Brain microvascular endothelial cell (primary cell): ENCODE measurements at regions not wholly inside any gene's neighbourhood (a gene's known extent, or its start where the extent isn't known, plus 50 kb on each side); places are given as distances from the start of the nearest gene placed in this dataset.
"Not testable (repeated sequence)": the region's sequence is repeated elsewhere in the genome, so short reads cannot be mapped to it uniquely, and the experiment has no call there.

Source experiments
- DNase-seq: peaks from one replicate; pipeline ENCODE4 v3.0.0-alpha.2; 2020
- H3K27ac ChIP-seq: fragments of 250-450 bp; sonication (Bioruptor Pico); 2 replicates; pipeline ENCODE4 v1.5.1; 2020; ENCODE audit warnings: mild to moderate bottlenecking, moderate library complexity
- H3K27me3 ChIP-seq: fragments of 250-450 bp; sonication (Bioruptor Pico); replicated peaks from 2 replicates; pipeline ENCODE4 v1.5.1; 2020; ENCODE audit warnings: mild to moderate bottlenecking
- H3K36me3 ChIP-seq: fragments of 250-450 bp; sonication (Bioruptor Pico); replicated peaks from 2 replicates; pipeline ENCODE4 v1.5.1; 2020; ENCODE audit warnings: mild to moderate bottlenecking
- H3K4me3 ChIP-seq: 2 replicates; pipeline ENCODE4 v1.5.1; 2011; ENCODE audit warnings: low read depth, mild to moderate bottlenecking, control low read depth, low read length, moderate library complexity
- CTCF ChIP-seq: IDR thresholded peaks from 2 replicates; pipeline ENCODE4 v1.5.1; 2011; ENCODE audit warnings: low read depth, mild to moderate bottlenecking, moderate library complexity, low read length, control low read depth, inconsistent platforms; ENCODE audit errors: missing control alignments
- in situ Hi-C: cut with HindIII; loops from 2 replicates; pipeline ENCODE4 v1.10.0; 2017; ENCODE audit warnings: low sequenced_read_pairs, low pct_ligation_motif_present

GRCh38 chr6:81878479-81878878, 126.0 kb upstream of the TENT5A start:
- Histone ChIP-seq H3K27me3 (no peaks in the 10 kb centered on the region), H3K36me3 (no peaks in the 10 kb centered on the region), H3K4me3 (no peak overlapping the region), H3K27ac (no peak overlapping the region)
- DNase-seq = no peak
- in situ Hi-C loops = no loop called here
- TF ChIP-seq CTCF = no peak

GRCh38 chr6:81876971-81877370, 124.5 kb upstream of the TENT5A start:
- Histone ChIP-seq H3K27ac (no peak overlapping the region), H3K36me3 (no peaks in the 10 kb centered on the region), H3K4me3 (no peak overlapping the region), H3K27me3 (no peaks in the 10 kb centered on the region)
- no peak for DNase-seq
- in situ Hi-C loops = no loop called here
- no peak for TF ChIP-seq CTCF

- H3K27ac ChIP-seq = no peak overlapping the region
- in situ Hi-C loops = no loop called here
- H3K27me3 ChIP-seq = no peaks in the 10 kb centered on the region
- H3K4me3 ChIP-seq = no peak overlapping the region
- no peaks in the 10 kb centered on the region for H3K36me3 ChIP-seq
- no peak for DNase-seq
- no peak for TF ChIP-seq CTCF
Observed at GRCh38 chr6:81875782-81876293, 123.4 kb upstream of the TENT5A start.

GRCh38 chr6:81869749-81870508, 117.4 kb upstream of the TENT5A start:
- H3K4me3 ChIP-seq, DNase-seq, H3K27ac ChIP-seq, H3K36me3 ChIP-seq, in situ Hi-C loops, H3K27me3 ChIP-seq: not testable (repeated sequence)

- Histone ChIP-seq H3K4me3 (no peak overlapping the region), H3K36me3 (no peaks in the 10 kb centered on the region), H3K27ac (peak overlapping the region; percentile 37), H3K27me3 (no peaks in the 10 kb centered on the region)
- peak; percentile 48 for DNase-seq
- in situ Hi-C loops = no loop called here
- no peak for TF ChIP-seq CTCF
Observed at GRCh38 chr6:81865712-81866111, 113.2 kb upstream of the TENT5A start.

- Histone ChIP-seq H3K27ac (no peak overlapping the region), H3K4me3 (no peak overlapping the region), H3K36me3 (no peaks in the 10 kb centered on the region), H3K27me3 (no peaks in the 10 kb centered on the region)
- in situ Hi-C loops = no loop called here
- no peak for DNase-seq
- no peak for TF ChIP-seq CTCF
Observed at GRCh38 chr6:81864124-81864523, 111.6 kb upstream of the TENT5A start.
